Keratinocyte (primary cell): ENCODE measurements at regions not wholly inside any gene's neighbourhood (a gene's known extent, or its start where the extent isn't known, plus 50 kb on each side); places are given as distances from the start of the nearest gene placed in this dataset.
A peak's percentile ranks its signal among the peaks of the same experiment; 100 is the strongest.

Source experiments
- DNase-seq: peaks from one replicate; pipeline ENCODE4 v3.0.0-alpha.2; 2011; ENCODE audit warnings: low read depth, missing footprints, low spot score
- FAIRE-seq: peaks from 2 replicates; lab custom pipeline; 2011; peaks lifted over from hg19 to GRCh38; lab: Jason Lieb, UNC
- H2AFZ ChIP-seq: 2 replicates; pipeline ENCODE4 v1.6.0; 2012; ENCODE audit warnings: low read length, control low read depth, inconsistent platforms; ENCODE audit not compliant: control insufficient read depth
- H3K27ac ChIP-seq: 2 replicates; pipeline ENCODE4 v1.5.1; 2011; ENCODE audit warnings: low read length; ENCODE audit not compliant: control insufficient read depth, insufficient read depth
- H3K27me3 ChIP-seq: 3 replicates; pipeline ENCODE4 v1.6.0; 2011; ENCODE audit warnings: low read length; ENCODE audit not compliant: control insufficient read depth, insufficient read depth; ENCODE audit errors: extremely low read depth
- H3K36me3 ChIP-seq, 2 experiments: 2 replicates in 1 of 2; 3 replicates in 1 of 2; pipeline ENCODE4 v1.5.1; 2011; ENCODE audit warnings: low read length in 2 of 2, mild to moderate bottlenecking in 1 of 2; ENCODE audit not compliant: control insufficient read depth in 2 of 2, insufficient read depth in 2 of 2; ENCODE audit errors: extremely low read depth in 1 of 2
- H3K4me1 ChIP-seq: 3 replicates; pipeline ENCODE4 v1.5.1; 2011; ENCODE audit warnings: low read length; ENCODE audit not compliant: control insufficient read depth, insufficient read depth; ENCODE audit errors: extremely low read depth
- H3K4me2 ChIP-seq: 3 replicates; pipeline ENCODE4 v1.6.0; 2011; ENCODE audit warnings: low read depth, low read length; ENCODE audit not compliant: control insufficient read depth, insufficient read depth; ENCODE audit errors: extremely low read depth
- H3K4me3 ChIP-seq, 3 experiments: fragments of 200-600 bp in 1 of 3; sonication (generic) in 1 of 3; 2 replicates in 2 of 3; 3 replicates in 1 of 3; pipeline ENCODE4 v1.5.1; 2011 to 2016; ENCODE audit warnings: low read length in 3 of 3, mild to moderate bottlenecking in 3 of 3, control low read depth in 2 of 3, inconsistent platforms in 1 of 3, low read depth in 1 of 3, mixed read lengths in 1 of 3, mixed run types in 1 of 3, moderate library complexity in 1 of 3; ENCODE audit not compliant: control insufficient read depth in 2 of 3, insufficient read depth in 2 of 3; ENCODE audit errors: extremely low read depth in 1 of 3
- H3K79me2 ChIP-seq: 2 replicates; pipeline ENCODE4 v1.6.0; 2012; ENCODE audit warnings: low read length; ENCODE audit not compliant: control insufficient read depth, insufficient read depth
- H3K9ac ChIP-seq: 3 replicates; pipeline ENCODE4 v1.6.0; 2011; ENCODE audit warnings: low read length; ENCODE audit not compliant: control insufficient read depth, insufficient read depth; ENCODE audit errors: extremely low read depth
- H3K9me1 ChIP-seq: 3 replicates; pipeline ENCODE4 v1.6.0; 2011; ENCODE audit warnings: low read length; ENCODE audit not compliant: control insufficient read depth, insufficient read depth; ENCODE audit errors: extremely low read depth
- H3K9me3 ChIP-seq: 2 replicates; pipeline ENCODE4 v1.5.1; 2012; ENCODE audit warnings: low read depth, low read length; ENCODE audit not compliant: control insufficient read depth
- H4K20me1 ChIP-seq: 3 replicates; pipeline ENCODE4 v1.6.0; 2011; ENCODE audit warnings: low read length; ENCODE audit not compliant: control insufficient read depth, insufficient read depth; ENCODE audit errors: extremely low read depth
- CTCF ChIP-seq, 3 experiments: IDR thresholded peaks in 1 of 3; conservative IDR thresholded peaks in 1 of 3; optimal IDR thresholded peaks in 1 of 3; 2 replicates in 2 of 3; 3 replicates in 1 of 3; pipeline versions ENCODE3 to v1.5.1; 2011; ENCODE audit warnings: low read length in 3 of 3, mild to moderate bottlenecking in 3 of 3, moderate library complexity in 2 of 3, control low read depth in 1 of 3, inconsistent platforms in 1 of 3; ENCODE audit not compliant: insufficient read depth in 2 of 3; ENCODE audit errors: extremely low read depth in 1 of 3
- EZH2 ChIP-seq: IDR thresholded peaks from one replicate; pipeline ENCODE4 v1.6.1; 2012; ENCODE audit warnings: inconsistent platforms, mild to moderate bottlenecking, low read length, moderate library complexity
- dilution Hi-C: fragments of 300-500 bp; cut with MboI; formaldehyde crosslinking; loops from one replicate; pipeline ENCODE4 v1.7.0; 2020; ENCODE audit warnings: low sequenced_read_pairs; ENCODE audit not compliant: extremely low pct_ligation_motif_present

- Histone ChIP-seq H3K4me2 (peak overlapping the region; percentile 13), H3K4me3 (no peak overlapping the region), H3K9me3 (no peaks in the 10 kb centered on the region), H3K27ac (no peak overlapping the region), H3K9me1 (no peaks in the 10 kb centered on the region), H3K4me1 (peaks cover 15% of the 10 kb centered on the region), H3K9ac (no peak overlapping the region), H3K27me3 (no peaks in the 10 kb centered on the region), H2AFZ (peak overlapping the region; percentile 4), H3K79me2 (no peaks in the 10 kb centered on the region), H3K36me3 (no peaks in the 10 kb centered on the region), H4K20me1 (no peaks in the 10 kb centered on the region)
- dilution Hi-C loops: no loop called here
- DNase-seq (no peak), FAIRE-seq (peak; percentile 88)
- no peak for TF ChIP-seq CTCF (optimal IDR thresholded peaks at IDR 0.05 in 1 of 3, IDR thresholded peaks at IDR 0.05 in 1 of 3, conservative IDR thresholded peaks at IDR 0.05 in 1 of 3; ENCODE audit: extremely low read depth in 1 of 3, insufficient read depth in 2 of 3, low read length in 3 of 3)
- TF ChIP-seq EZH2: no peak
Observed at GRCh38 chr5:125043781-125044391, 297.4 kb upstream of the ZNF608 start.

DNA sequence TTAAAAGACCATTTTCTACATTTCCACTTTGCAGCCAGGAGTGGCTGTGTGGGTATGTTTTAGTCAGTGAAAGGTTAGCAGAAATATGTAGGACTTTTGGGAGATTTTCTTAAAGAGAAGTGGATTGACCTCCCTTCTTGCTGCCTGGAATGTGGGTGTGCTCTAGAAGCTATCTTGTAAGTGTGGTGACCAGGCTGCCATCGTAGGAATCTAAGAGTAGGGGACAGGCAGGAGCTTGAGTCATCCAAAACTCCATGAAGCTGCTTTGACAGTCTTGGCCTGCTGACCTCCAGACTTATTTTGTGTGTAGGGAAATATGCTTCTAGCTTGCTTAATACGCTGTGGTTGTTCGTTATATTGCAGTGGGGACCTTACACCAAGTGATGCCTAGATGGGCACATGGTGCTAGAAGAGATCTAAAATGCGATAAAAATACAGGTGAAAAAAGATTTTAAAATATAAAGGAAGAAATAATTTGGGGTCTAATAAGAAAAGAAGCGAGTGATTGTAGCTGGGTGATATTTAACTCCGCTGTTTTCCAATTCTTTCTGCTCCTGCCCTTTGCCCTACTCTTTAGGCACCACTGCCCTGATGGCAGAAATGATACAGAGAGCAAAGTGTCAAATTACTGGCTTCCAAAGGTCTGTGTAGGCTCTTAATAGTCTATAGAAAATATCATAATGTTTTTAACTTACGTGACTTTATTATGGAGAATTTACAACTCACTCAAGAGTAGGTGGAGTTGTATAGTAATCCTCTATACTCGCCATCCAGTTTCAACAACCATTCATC lies 298.2 kb upstream of the ZNF608 start:
- Histone ChIP-seq H4K20me1 (no peaks in the 10 kb centered on the region), H3K79me2 (no peaks in the 10 kb centered on the region), H3K9me1 (no peaks in the 10 kb centered on the region), H3K9ac (no peak overlapping the region), H2AFZ (no peak overlapping the region), H3K27ac (no peak overlapping the region), H3K4me2 (peak overlapping the region; percentile 13), H3K4me3 (no peak overlapping the region), H3K27me3 (no peaks in the 10 kb centered on the region), H3K36me3 (no peaks in the 10 kb centered on the region), H3K4me1 (peaks cover 15% of the 10 kb centered on the region), H3K9me3 (no peaks in the 10 kb centered on the region)
- FAIRE-seq: no peak
- dilution Hi-C loops: no loop called here
- TF ChIP-seq CTCF (optimal IDR thresholded peaks at IDR 0.05 in 1 of 3, IDR thresholded peaks at IDR 0.05 in 1 of 3, conservative IDR thresholded peaks at IDR 0.05 in 1 of 3; ENCODE audit: extremely low read depth in 1 of 3, insufficient read depth in 2 of 3, low read length in 3 of 3) (no peak), EZH2 (no peak)
- DNase-seq: no peak
